Stimulated activated CD8-positive, alpha-beta memory T cell treated with anti-CD3 and anti-CD28 coated beads, Interleukin-2, amount 100 ng/mL, for 1 hour (primary cell): ENCODE measurements at regions not wholly inside any gene's neighbourhood (a gene's known extent, or its start where the extent isn't known, plus 50 kb on each side); places are given as distances from the start of the nearest gene placed in this dataset.

ENCODE experiments used
- DNase-seq, 2 donors: peaks; one replicate each; pipeline ENCODE4 v3.0.0-alpha.2; 2020; ENCODE audit warnings: low read depth in 2 of 2

- DNase-seq: no peak
Measured at GRCh38 chr10:63744060-63744941, 223.1 kb downstream of the REEP3 start.

GRCh38 chr10:63749915-63750314 is 228.7 kb downstream of the REEP3 start:
- DNase-seq: no peak

DNA sequence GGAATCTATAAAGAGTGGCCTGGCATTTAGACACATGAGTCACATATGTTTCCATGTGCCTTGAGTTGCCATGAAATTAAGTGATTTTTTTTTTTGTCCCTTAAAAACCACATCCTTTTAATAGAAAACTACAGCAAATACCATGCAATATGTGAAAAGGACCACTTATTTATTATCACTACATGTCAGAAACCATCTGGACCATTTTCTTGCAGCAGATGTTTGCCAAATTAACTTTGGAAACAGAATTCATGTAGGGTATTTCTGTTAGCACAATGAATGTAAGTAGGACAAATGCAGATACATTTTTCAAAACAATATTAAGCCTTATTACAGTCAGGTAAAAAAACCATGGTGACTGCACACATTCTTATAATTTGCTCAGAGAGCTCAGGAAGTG is 230.6 kb downstream of the REEP3 start:
- DNase-seq: no peak

GRCh38 chr10:63752318-63752717 is 231.1 kb downstream of the REEP3 start:
- no peak for DNase-seq

DNA sequence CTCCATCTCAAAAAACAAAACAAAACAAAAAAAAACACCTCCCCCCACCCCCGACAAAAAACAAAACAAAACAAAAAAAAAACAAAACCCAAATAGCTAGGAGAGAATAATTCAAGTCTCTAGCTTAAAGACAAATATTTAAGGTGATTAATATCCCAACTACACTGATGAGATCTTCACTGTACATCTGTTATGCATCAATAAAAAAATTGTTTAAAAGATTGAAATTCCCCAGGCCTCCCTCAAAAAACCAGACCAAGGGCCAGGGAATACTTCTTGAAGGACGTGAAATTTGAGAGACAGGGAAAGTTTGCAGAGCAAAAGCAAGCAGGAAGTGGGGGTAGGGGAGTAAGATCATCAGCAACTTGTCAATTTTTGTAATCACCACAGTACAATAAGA is 232.6 kb downstream of the REEP3 start:
- DNase-seq: no peak

- no peak for DNase-seq
Measured at GRCh38 chr10:63755441-63755840, 234.2 kb downstream of the REEP3 start.

- no peak for DNase-seq
Measured at GRCh38 chr10:63757067-63757466, 235.9 kb downstream of the REEP3 start.

DNA sequence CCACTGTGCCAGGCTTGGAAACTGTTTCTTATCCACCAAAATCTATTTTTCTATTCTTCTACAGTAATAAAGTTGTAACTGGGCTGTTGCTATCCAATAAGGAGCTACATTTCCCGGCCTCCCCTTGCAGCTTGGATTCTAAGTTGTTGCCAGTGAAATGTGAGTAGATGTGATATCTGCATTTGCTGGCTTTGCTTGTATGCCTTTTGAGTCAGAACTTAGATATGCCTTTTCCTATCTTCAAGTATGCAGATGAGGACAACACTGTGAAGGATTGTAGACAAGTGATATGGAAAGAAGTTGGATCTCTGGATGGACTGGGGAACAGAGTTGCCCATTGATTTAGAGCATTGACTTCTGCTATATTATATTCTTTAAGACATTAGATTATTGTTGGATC is 236.9 kb downstream of the REEP3 start:
- no peak for DNase-seq

- DNase-seq: no peak
Measured at GRCh38 chr10:63759335-63759734, 238.1 kb downstream of the REEP3 start.

- DNase-seq: no peak
Measured at GRCh38 chr10:63760034-63760707, 239.0 kb downstream of the REEP3 start.

DNA sequence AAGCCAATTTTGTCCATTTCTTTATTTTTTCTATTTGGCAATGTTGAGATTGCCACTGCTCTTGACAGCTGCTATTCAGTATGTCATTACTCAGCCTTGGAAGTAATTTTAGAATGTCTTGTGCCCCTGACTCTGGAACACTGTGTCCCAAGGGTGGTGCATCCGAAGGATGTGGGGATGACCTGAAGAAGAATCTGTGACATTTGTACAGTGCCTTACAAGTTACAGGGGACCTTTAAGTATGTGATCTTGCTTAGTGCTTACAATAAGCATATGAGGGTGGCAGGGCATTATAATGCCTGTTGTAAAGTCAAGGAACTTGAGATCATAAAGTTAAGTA is 239.5 kb downstream of the REEP3 start:
- no peak for DNase-seq

DNA sequence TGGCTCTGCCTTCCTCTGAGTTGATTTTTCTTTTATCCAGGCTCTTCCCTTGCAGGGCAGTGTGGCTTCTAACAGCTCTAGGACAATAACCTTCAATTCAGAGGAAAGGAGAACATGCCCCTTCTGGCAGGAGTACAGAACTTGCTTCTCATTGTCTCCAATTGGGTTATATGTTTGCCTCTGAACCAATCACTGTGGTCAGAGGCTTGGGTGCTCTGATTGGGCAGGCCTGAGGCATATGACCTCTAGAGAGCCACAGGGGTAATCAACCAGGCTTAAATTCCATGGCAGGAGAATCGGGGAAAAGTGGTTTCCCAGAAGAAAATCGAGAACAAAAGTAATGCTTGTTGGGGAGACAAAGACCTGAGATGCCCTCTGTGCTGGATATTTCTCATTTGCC is 240.0 kb downstream of the REEP3 start:
- DNase-seq: no peak

- no peak for DNase-seq
Measured at GRCh38 chr10:63763744-63764143, 242.5 kb downstream of the REEP3 start.

GRCh38 chr10:63765126-63765525 is 243.9 kb downstream of the REEP3 start:
- no peak for DNase-seq

- no peak for DNase-seq
Measured at GRCh38 chr10:63766745-63767137, 245.5 kb downstream of the REEP3 start.

- no peak for DNase-seq
Measured at GRCh38 chr10:63767138-63767801, 246.1 kb downstream of the REEP3 start.

DNA sequence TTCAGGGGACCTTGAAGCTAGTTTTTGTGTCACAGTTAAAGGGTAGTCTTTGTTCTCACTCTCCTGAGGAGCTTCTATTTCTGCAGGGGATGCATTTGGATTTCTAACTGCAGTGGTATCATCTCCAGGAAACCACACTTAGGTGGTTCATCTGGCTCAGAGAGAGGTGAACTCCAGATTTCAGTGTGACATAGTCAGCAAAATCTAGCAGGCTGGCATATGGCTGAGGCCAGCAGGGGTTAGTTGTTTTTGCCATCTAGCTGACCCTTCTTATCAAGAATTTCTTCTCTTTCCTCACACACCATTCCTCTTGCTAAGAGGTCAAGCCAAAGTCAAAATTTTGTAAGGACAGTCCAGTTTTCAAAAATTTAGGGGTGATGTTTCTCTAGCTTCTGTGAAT is 248.2 kb downstream of the REEP3 start:
- DNase-seq: no peak

GRCh38 chr10:63770523-63770922 is 249.3 kb downstream of the REEP3 start:
- DNase-seq: no peak

- DNase-seq: no peak
Measured at GRCh38 chr10:63772491-63772890, 251.3 kb downstream of the REEP3 start.

DNA sequence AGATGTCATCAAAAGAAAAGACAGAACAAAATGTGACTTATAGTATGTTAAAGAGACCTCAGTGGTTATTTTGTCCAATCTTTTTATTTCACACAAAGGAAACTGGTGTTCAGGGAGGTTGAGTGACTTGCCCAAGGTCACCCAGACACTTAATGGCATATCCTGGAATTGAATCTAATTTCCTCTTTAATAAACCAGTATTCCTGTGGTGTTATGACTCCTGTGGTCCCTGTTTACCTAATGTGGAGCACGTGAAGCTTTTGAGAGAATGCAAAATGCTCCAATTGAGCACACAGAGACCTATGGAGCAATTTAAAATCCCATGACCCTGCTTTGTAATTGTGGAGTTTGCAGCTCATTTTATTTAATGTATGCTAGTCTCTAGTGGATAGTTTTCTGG is 251.9 kb downstream of the REEP3 start:
- no peak for DNase-seq

DNA sequence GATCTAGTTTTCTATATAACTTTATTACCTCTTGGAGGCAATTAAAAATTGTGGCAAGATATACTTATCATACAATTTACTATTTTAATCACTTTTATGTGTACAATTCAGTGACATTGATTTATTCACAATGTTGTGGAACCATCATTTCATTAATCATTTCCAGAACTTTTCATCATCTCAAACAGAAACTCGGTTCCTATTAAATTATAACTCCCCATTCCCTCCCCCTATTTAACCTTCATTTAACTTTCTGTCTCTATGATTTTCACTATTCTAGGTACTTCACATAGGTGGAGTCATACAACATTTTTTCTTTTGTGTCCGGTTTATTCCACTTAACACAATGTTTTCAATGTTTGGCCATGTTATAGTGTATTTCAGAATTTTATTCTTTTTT is 252.8 kb downstream of the REEP3 start:
- DNase-seq: no peak

DNA sequence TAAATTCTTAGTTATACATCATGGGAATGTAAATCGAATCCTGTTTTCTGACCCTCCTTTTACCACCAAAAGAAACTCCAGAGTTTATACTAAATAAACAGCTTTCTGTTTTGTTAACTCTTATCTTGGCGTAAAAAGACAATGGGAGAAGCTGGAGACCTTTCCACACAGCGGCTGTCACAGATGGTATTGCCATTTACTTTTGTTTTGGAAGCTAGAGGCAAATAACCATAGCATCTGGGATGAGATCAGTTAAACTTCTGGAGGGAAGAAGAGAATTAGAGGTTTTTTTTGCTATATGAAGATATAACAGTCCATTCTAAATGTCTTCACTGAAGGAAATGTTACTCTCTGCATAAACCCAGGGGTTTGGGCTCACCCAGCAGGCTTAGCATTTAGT is 258.9 kb downstream of the REEP3 start:
- no peak for DNase-seq

GRCh38 chr10:63781226-63781625 is 260.0 kb downstream of the REEP3 start:
- no peak for DNase-seq
